H1 (cell line): ENCODE measurements at regions not wholly inside any gene's neighbourhood (a gene's known extent, or its start where the extent isn't known, plus 50 kb on each side); places are given as distances from the start of the nearest gene placed in this dataset.
"Not testable (repeated sequence)": the region's sequence is repeated elsewhere in the genome, so short reads cannot be mapped to it uniquely, and the experiment has no call there.

Source experiments
- CTCF ChIP-seq, 3 experiments: IDR thresholded peaks; 1 replicate in 2 of 3; 2 replicates in 1 of 3; pipeline versions ENCODE4 v1.5.1 to v1.6.1; 2011; ENCODE audit warnings: low read length in 3 of 3, mild to moderate bottlenecking in 3 of 3, inconsistent platforms in 2 of 3, low read depth in 1 of 3, moderate library complexity in 1 of 3; ENCODE audit not compliant: insufficient read depth in 1 of 3; ENCODE audit errors: control extremely low read depth in 1 of 3
- MAX ChIP-seq: IDR thresholded peaks from 2 replicates; pipeline ENCODE4 v1.6.1; 2012; ENCODE audit warnings: inconsistent platforms
- POLR2A ChIP-seq, 2 experiments: IDR thresholded peaks; 1 replicate in 1 of 2; 2 replicates in 1 of 2; pipeline ENCODE4 v1.6.1; 2011; ENCODE audit warnings: low read depth in 2 of 2, low read length in 2 of 2, mild to moderate bottlenecking in 2 of 2; ENCODE audit errors: control extremely low read depth in 1 of 2
- TAF1 ChIP-seq: IDR thresholded peaks from 2 replicates; pipeline ENCODE4 v1.6.1; 2011; ENCODE audit warnings: mild to moderate bottlenecking, low read depth, low read length

GRCh38 chr3:125685741-125686140, 90.4 kb upstream of the OSBPL11 start:
- not testable (repeated sequence) for TF ChIP-seq TAF1; POLR2A (IDR thresholded peaks at IDR 0.05; ENCODE audit: control extremely low read depth in 1 of 2, low read depth in 2 of 2, low read length in 2 of 2); CTCF (IDR thresholded peaks at IDR 0.05; ENCODE audit: control extremely low read depth in 1 of 3, insufficient read depth in 1 of 3, low read depth in 1 of 3, low read length in 3 of 3); MAX
